Skeletal muscle tissue (tissue), 3 donors: ENCODE measurements at regions not wholly inside any gene's neighbourhood (a gene's known extent, or its start where the extent isn't known, plus 50 kb on each side); places are given as distances from the start of the nearest gene placed in this dataset.
"Not testable (repeated sequence)": the region's sequence is repeated elsewhere in the genome, so short reads cannot be mapped to it uniquely, and the experiment has no call there.

ENCODE experiments used
- H3K27ac ChIP-seq: one replicate; pipeline ENCODE4 v1.7.0; 2013; ENCODE audit warnings: mild to moderate bottlenecking, low read depth, low read length, inconsistent platforms
- H3K27me3 ChIP-seq, 3 donors: one replicate each; pipeline ENCODE4 v1.7.0; 2013; ENCODE audit warnings: low read length in 3 of 3; ENCODE audit not compliant: control insufficient read depth in 3 of 3, insufficient read depth in 3 of 3
- H3K36me3 ChIP-seq, 3 donors: one replicate each; pipeline ENCODE4 v1.7.0; 2013; ENCODE audit warnings: low read length in 3 of 3; ENCODE audit not compliant: control insufficient read depth in 3 of 3, insufficient read depth in 3 of 3
- H3K4me1 ChIP-seq, 3 donors: one replicate each; pipeline ENCODE4 v1.7.0; 2013; ENCODE audit warnings: low read length in 3 of 3, mild to moderate bottlenecking in 3 of 3; ENCODE audit not compliant: control insufficient read depth in 3 of 3, insufficient read depth in 3 of 3
- H3K4me3 ChIP-seq, 3 donors: one replicate each; pipeline ENCODE4 v1.7.0; 2013; ENCODE audit warnings: low read length in 3 of 3
- H3K9ac ChIP-seq, 3 donors: one replicate each; pipeline ENCODE4 v1.7.0; 2013; ENCODE audit warnings: low read length in 3 of 3, mild to moderate bottlenecking in 3 of 3, moderate library complexity in 2 of 3, low read depth in 1 of 3
- H3K9me3 ChIP-seq, 3 donors: one replicate each; pipeline ENCODE4 v1.7.0; 2013; ENCODE audit warnings: low read length in 3 of 3; ENCODE audit not compliant: control insufficient read depth in 3 of 3
- donor health status: Osteomylitis.

GRCh38 chr12:24619954-24620353 lies 328.9 kb downstream of the BCAT1 start:
- H3K9me3 ChIP-seq, H3K27me3 ChIP-seq, H3K4me1 ChIP-seq, H3K4me3 ChIP-seq, H3K9ac ChIP-seq, H3K36me3 ChIP-seq, H3K27ac ChIP-seq: not testable (repeated sequence)

GRCh38 chr12:24617471-24617870 lies 331.4 kb downstream of the BCAT1 start:
- no peak overlapping the region for H3K27ac ChIP-seq
- H3K36me3 ChIP-seq = no peaks in the 10 kb centered on the region
- no peak overlapping the region for H3K4me3 ChIP-seq
- H3K4me1 ChIP-seq = no peaks in the 10 kb centered on the region
- no peak overlapping the region for H3K9ac ChIP-seq
- H3K27me3 ChIP-seq = peaks cover 0 to 2% (median 0%) of the 10 kb centered on the region in 3 donors
- H3K9me3 ChIP-seq = no peaks in the 10 kb centered on the region

GRCh38 chr12:24615967-24616411 lies 332.9 kb downstream of the BCAT1 start:
- no peak overlapping the region for H3K9ac ChIP-seq
- no peaks in the 10 kb centered on the region for H3K36me3 ChIP-seq
- peaks cover 0 to 4% (median 0%) of the 10 kb centered on the region in 3 donors for H3K27me3 ChIP-seq
- no peak overlapping the region for H3K4me3 ChIP-seq
- no peaks in the 10 kb centered on the region for H3K4me1 ChIP-seq
- H3K27ac ChIP-seq = no peak overlapping the region
- no peaks in the 10 kb centered on the region for H3K9me3 ChIP-seq

- no peak overlapping the region for H3K27ac ChIP-seq
- H3K36me3 ChIP-seq = no peaks in the 10 kb centered on the region
- no peak overlapping the region for H3K9ac ChIP-seq
- H3K4me3 ChIP-seq = no peak overlapping the region
- peaks cover 0 to 4% (median 0%) of the 10 kb centered on the region in 3 donors for H3K27me3 ChIP-seq
- H3K9me3 ChIP-seq = peaks cover 0 to 3% (median 0%) of the 10 kb centered on the region in 3 donors
- no peaks in the 10 kb centered on the region for H3K4me1 ChIP-seq
Observed at GRCh38 chr12:24608637-24609285, 340.1 kb downstream of the BCAT1 start.

- Histone ChIP-seq H3K36me3 (no peaks in the 10 kb centered on the region), H3K27me3 (peaks cover 0 to 4% (median 0%) of the 10 kb centered on the region in 3 donors), H3K9me3 (peaks cover 0 to 3% (median 0%) of the 10 kb centered on the region in 3 donors), H3K4me3 (no peak overlapping the region), H3K9ac (no peak overlapping the region), H3K4me1 (no peaks in the 10 kb centered on the region), H3K27ac (no peak overlapping the region)
Observed at GRCh38 chr12:24608108-24608507, 340.8 kb downstream of the BCAT1 start.

- Histone ChIP-seq H3K4me3 (no peak overlapping the region), H3K9me3 (peaks cover 0 to 3% (median 0%) of the 10 kb centered on the region in 3 donors), H3K27me3 (no peaks in the 10 kb centered on the region), H3K27ac (no peak overlapping the region), H3K36me3 (no peaks in the 10 kb centered on the region), H3K4me1 (no peaks in the 10 kb centered on the region), H3K9ac (no peak overlapping the region)
Observed at GRCh38 chr12:24605916-24606315, 343.0 kb downstream of the BCAT1 start.

DNA sequence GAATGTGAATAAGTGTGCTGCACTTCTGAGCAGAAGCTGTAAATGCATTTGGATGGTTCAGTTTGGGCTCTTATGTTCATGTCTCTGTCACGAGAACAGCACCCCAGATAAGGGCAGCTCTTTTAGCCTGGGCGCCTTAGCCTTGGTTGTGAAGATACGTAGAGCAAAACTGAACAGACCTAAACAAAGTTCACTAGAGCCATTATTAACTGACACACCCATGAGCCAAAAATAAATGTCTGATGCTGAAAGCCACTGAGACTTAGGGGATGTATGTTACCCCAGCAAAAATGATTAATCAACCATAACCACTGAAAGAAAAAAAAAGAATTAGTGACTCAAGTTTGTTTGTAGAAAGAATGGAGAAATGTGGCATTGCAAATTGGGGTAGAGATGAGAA lies 343.4 kb downstream of the BCAT1 start:
- H3K9ac ChIP-seq = no peak overlapping the region
- H3K27me3 ChIP-seq = no peaks in the 10 kb centered on the region
- H3K36me3 ChIP-seq = no peaks in the 10 kb centered on the region
- H3K9me3 ChIP-seq = peaks cover 0 to 3% (median 0%) of the 10 kb centered on the region in 3 donors
- no peaks in the 10 kb centered on the region for H3K4me1 ChIP-seq
- H3K27ac ChIP-seq = no peak overlapping the region
- no peak overlapping the region for H3K4me3 ChIP-seq

GRCh38 chr12:24603371-24603770 lies 345.5 kb downstream of the BCAT1 start:
- Histone ChIP-seq H3K27me3 (no peaks in the 10 kb centered on the region), H3K36me3 (no peaks in the 10 kb centered on the region), H3K9me3 (peaks cover 0 to 3% (median 0%) of the 10 kb centered on the region in 3 donors), H3K4me1 (no peaks in the 10 kb centered on the region), H3K9ac (no peak overlapping the region), H3K27ac (no peak overlapping the region), H3K4me3 (no peak overlapping the region)

- H3K27me3 ChIP-seq = no peaks in the 10 kb centered on the region
- peaks cover 0 to 3% (median 0%) of the 10 kb centered on the region in 3 donors for H3K9me3 ChIP-seq
- H3K27ac ChIP-seq = no peak overlapping the region
- no peaks in the 10 kb centered on the region for H3K4me1 ChIP-seq
- H3K4me3 ChIP-seq = no peak overlapping the region
- no peak overlapping the region for H3K9ac ChIP-seq
- no peaks in the 10 kb centered on the region for H3K36me3 ChIP-seq
Observed at GRCh38 chr12:24600996-24601395, 347.9 kb downstream of the BCAT1 start.

GRCh38 chr12:24600551-24600950 lies 348.4 kb downstream of the BCAT1 start:
- Histone ChIP-seq H3K9ac (no peak overlapping the region), H3K4me1 (no peaks in the 10 kb centered on the region), H3K4me3 (no peak overlapping the region), H3K27me3 (no peaks in the 10 kb centered on the region), H3K36me3 (no peaks in the 10 kb centered on the region), H3K9me3 (no peaks in the 10 kb centered on the region), H3K27ac (no peak overlapping the region)
